Pancreas (tissue), 10 donors: ENCODE measurements at regions not wholly inside any gene's neighbourhood (a gene's known extent, or its start where the extent isn't known, plus 50 kb on each side); places are given as distances from the start of the nearest gene placed in this dataset.

Source experiments
- ATAC-seq, 4 donors: fragments of 200-7000 bp; cut with Tn5 transposase; one replicate each; pipeline versions ENCODE4 v1.8.0 to v1.9.1; 2020; ENCODE audit warnings: mild to moderate bottlenecking in 4 of 4, moderate library complexity in 4 of 4
- DNase-seq, 6 donors: peaks; one replicate each; pipeline ENCODE4 v3.0.0-alpha.2; 2020
- FAIRE-seq: peaks from 2 replicates; lab custom pipeline; 2012; peaks lifted over from hg19 to GRCh38; lab: Jason Lieb, UNC
- H3K27ac ChIP-seq, 4 donors: fragments of 200-600 bp; sonication (generic); 1 replicate in 3 of 4; 2 replicates in 1 of 4; pipeline versions ENCODE4 v1.5.0 to v1.8.0; 2020
- H3K27me3 ChIP-seq, 4 donors: fragments of 200-600 bp; one replicate each; pipeline ENCODE4 v1.8.0; 2021
- H3K36me3 ChIP-seq, 3 donors: fragments of 200-600 bp; sonication (generic) in 1 of 3; one replicate each; pipeline versions ENCODE4 v1.5.0 to v1.8.0; 2020 to 2021
- H3K4me1 ChIP-seq, 3 donors: fragments of 200-600 bp; one replicate each; pipeline ENCODE4 v1.8.0; 2021
- H3K4me3 ChIP-seq, 4 donors: fragments of 200-600 bp; sonication (generic) in 2 of 4; one replicate each; pipeline versions ENCODE4 v1.5.0 to v1.8.0; 2020 to 2021
- H3K9me3 ChIP-seq, 4 donors: fragments of 200-600 bp; one replicate each; pipeline ENCODE4 v1.8.0; 2021
- WGBS, 2 donors: extraction: QIAGEN DNeasy Blood & Tissue Kit; methylation state at CpG; one replicate each; pipeline ENCODE4 v1.1.7; 2013; 5-methylcytosine and 5-hydroxymethylcytosine counted together
- intact Hi-C, 3 donors: fragments of 100-400 bp; cut with DNase I; formaldehyde crosslinking; loops; one replicate each; pipeline versions ENCODE4 v1.11.1 to v1.14.2; 2022
- TF ChIP-seq, protein P1 (sequence below), 4 donors: fragments of 200-600 bp; sonication (generic) in 3 of 4; IDR thresholded peaks; one replicate each; pipeline versions ENCODE4 v1.5.0 to v1.8.0; 2021; ENCODE audit warnings: antibody characterized with exemption in 4 of 4
- donor health status: healthy with polysubstance abuse.
- donor health status: DM: no; HTN: no; CAD: no; lungs with moderate emphysema.
- donor health status: DM: no; HTN: no; CAD: no.
- donor health status: control.
- donor health status: control.
- donor health status: Bipolar disorder and iron deficiency.
- donor health status: DM: yes; HTN: yes; CAD: no.
- donor health status: DM: no; HTN: no; CAD: no.
- donor health status: DM: no; HTN: no; CAD: no.
- donor health status: DM: yes; HTN: yes; CAD: no.

GRCh38 chr11:116601814-116602636 is 170.8 kb downstream of the BUD13 start:
- H3K9me3 ChIP-seq, result no peaks in the 10 kb centered on the region
- no peak overlapping the region for H3K4me3 ChIP-seq
- no peaks in the 10 kb centered on the region for H3K27me3 ChIP-seq
- no peaks in the 10 kb centered on the region for H3K36me3 ChIP-seq
- ATAC-seq (peak in 2 of 4 donors; percentile 37 to 39), FAIRE-seq (no peak), DNase-seq (no peak)
- no peaks in the 10 kb centered on the region for H3K4me1 ChIP-seq
- no peak overlapping the region for H3K27ac ChIP-seq
- TF ChIP-seq, protein P1, sequence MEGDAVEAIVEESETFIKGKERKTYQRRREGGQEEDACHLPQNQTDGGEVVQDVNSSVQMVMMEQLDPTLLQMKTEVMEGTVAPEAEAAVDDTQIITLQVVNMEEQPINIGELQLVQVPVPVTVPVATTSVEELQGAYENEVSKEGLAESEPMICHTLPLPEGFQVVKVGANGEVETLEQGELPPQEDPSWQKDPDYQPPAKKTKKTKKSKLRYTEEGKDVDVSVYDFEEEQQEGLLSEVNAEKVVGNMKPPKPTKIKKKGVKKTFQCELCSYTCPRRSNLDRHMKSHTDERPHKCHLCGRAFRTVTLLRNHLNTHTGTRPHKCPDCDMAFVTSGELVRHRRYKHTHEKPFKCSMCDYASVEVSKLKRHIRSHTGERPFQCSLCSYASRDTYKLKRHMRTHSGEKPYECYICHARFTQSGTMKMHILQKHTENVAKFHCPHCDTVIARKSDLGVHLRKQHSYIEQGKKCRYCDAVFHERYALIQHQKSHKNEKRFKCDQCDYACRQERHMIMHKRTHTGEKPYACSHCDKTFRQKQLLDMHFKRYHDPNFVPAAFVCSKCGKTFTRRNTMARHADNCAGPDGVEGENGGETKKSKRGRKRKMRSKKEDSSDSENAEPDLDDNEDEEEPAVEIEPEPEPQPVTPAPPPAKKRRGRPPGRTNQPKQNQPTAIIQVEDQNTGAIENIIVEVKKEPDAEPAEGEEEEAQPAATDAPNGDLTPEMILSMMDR (IDR thresholded peaks at IDR 0.05), result no peak
- WGBS, 2 donors, result 38 to 40% methylated on average over 11 of the region's 11 CpGs
- intact Hi-C loops, result no loop called here

- H3K36me3 ChIP-seq, result no peaks in the 10 kb centered on the region
- 58% methylated on average over 4 of the region's 4 CpGs for WGBS, 2 donors
Measured at GRCh38 chr11:116600930-116601329, 171.9 kb downstream of the BUD13 start.

DNA sequence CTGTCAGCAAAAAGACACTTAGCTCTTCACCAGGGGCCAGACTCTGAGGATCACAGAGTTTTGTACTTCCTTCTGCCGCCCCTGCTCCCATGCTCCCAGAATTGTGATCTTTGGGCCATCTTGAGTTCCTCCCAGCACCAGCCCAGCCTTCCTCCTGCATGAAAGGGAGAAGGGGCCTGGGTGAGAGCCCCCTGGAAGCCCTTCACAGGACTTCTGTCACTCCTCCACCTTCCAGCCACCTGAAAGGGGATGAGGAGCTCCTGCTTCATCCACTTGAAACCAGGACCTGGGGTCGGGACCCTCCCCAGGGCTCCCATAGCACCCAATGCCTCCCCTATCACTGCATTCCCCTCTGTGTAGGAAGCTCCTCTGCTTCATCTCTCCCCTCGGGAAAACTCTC is 174.2 kb downstream of the BUD13 start:
- TF ChIP-seq, protein P1 (IDR thresholded peaks at IDR 0.05), result no peak
- Histone ChIP-seq H3K27ac (no peak overlapping the region), H3K4me1 (no peaks in the 10 kb centered on the region), H3K9me3 (no peaks in the 10 kb centered on the region), H3K4me3 (no peak overlapping the region), H3K36me3 (no peaks in the 10 kb centered on the region), H3K27me3 (no peaks in the 10 kb centered on the region)
- DNase-seq (no peak), ATAC-seq (no peak), FAIRE-seq (no peak)
- intact Hi-C loops, result no loop called here
- 36 to 52% methylated on average over 3 of the region's 3 CpGs for WGBS, 2 donors

More at GRCh38 chr11:116600930-116601329, 171.9 kb downstream of the BUD13 start:
- DNase-seq, result no peak
- H3K27ac ChIP-seq, result no peak overlapping the region
- no peak overlapping the region for H3K4me3 ChIP-seq
- intact Hi-C loops, result no loop called here
- TF ChIP-seq, protein P1 (IDR thresholded peaks at IDR 0.05), result no peak
- H3K27me3 ChIP-seq, result no peaks in the 10 kb centered on the region
- ATAC-seq, result no peak
- H3K9me3 ChIP-seq, result no peaks in the 10 kb centered on the region
- FAIRE-seq, result no peak
- H3K4me1 ChIP-seq, result no peaks in the 10 kb centered on the region

GRCh38 chr11:116598036-116598435 is 174.8 kb downstream of the BUD13 start:
- intact Hi-C loops, result no loop called here
- DNase-seq (no peak), FAIRE-seq (no peak), ATAC-seq (no peak)
- WGBS, 2 donors, result 66 to 71% methylated on average over 6 of the region's 6 CpGs
- TF ChIP-seq, protein P1 (IDR thresholded peaks at IDR 0.05), result no peak
- H3K9me3 ChIP-seq, result no peaks in the 10 kb centered on the region
- no peak overlapping the region for H3K27ac ChIP-seq
- H3K36me3 ChIP-seq, result no peaks in the 10 kb centered on the region
- H3K4me1 ChIP-seq, result no peaks in the 10 kb centered on the region
- no peaks in the 10 kb centered on the region for H3K27me3 ChIP-seq
- H3K4me3 ChIP-seq, result no peak overlapping the region
